Peyer's patch (tissue), 4 donors: ENCODE measurements at regions not wholly inside any gene's neighbourhood (a gene's known extent, or its start where the extent isn't known, plus 50 kb on each side); places are given as distances from the start of the nearest gene placed in this dataset.

ENCODE experiments used
- DNase-seq, 3 donors: peaks; one replicate each; pipeline ENCODE4 v3.0.0-alpha.2; 2017 to 2019
- H3K27ac ChIP-seq, 4 donors: fragments of 200-600 bp; sonication (generic); one replicate each; pipeline ENCODE4 v1.5.1; 2016 to 2019
- H3K27me3 ChIP-seq, 2 donors: fragments of 200-600 bp; sonication (generic); one replicate each; pipeline ENCODE4 v1.5.1; 2019
- H3K36me3 ChIP-seq, 3 donors: fragments of 200-600 bp; sonication (generic); one replicate each; pipeline ENCODE4 v1.5.1; 2016 to 2019
- H3K4me1 ChIP-seq, 4 donors: fragments of 200-600 bp; sonication (generic); one replicate each; pipeline ENCODE4 v1.5.1; 2016 to 2019
- H3K4me3 ChIP-seq, 4 donors: fragments of 200-600 bp; sonication (generic); 1 replicate in 3 of 4; 2 replicates in 1 of 4; pipeline ENCODE4 v1.5.1; 2016 to 2019; ENCODE audit warnings: mild to moderate bottlenecking in 1 of 4
- H3K9me3 ChIP-seq, 4 donors: fragments of 200-600 bp; sonication (generic); one replicate each; pipeline ENCODE4 v1.5.1; 2016 to 2019; ENCODE audit warnings: mild to moderate bottlenecking in 1 of 4
- CTCF ChIP-seq, 6 experiments: fragments of 450-650 bp in 4 of 6; fragments of 200-600 bp in 2 of 6; sonication (generic) in 1 of 6; IDR thresholded peaks; one replicate each; pipeline ENCODE4 v1.5.1; 2017 to 2019; ENCODE audit warnings: antibody characterized with exemption in 6 of 6, mild to moderate bottlenecking in 3 of 6, moderate library complexity in 1 of 6
- POLR2A ChIP-seq, 2 donors: fragments of 450-650 bp; IDR thresholded peaks; one replicate each; pipeline ENCODE4 v1.5.1; 2017; ENCODE audit warnings: antibody characterized with exemption in 2 of 2, mild to moderate bottlenecking in 2 of 2, moderate library complexity in 2 of 2

DNA sequence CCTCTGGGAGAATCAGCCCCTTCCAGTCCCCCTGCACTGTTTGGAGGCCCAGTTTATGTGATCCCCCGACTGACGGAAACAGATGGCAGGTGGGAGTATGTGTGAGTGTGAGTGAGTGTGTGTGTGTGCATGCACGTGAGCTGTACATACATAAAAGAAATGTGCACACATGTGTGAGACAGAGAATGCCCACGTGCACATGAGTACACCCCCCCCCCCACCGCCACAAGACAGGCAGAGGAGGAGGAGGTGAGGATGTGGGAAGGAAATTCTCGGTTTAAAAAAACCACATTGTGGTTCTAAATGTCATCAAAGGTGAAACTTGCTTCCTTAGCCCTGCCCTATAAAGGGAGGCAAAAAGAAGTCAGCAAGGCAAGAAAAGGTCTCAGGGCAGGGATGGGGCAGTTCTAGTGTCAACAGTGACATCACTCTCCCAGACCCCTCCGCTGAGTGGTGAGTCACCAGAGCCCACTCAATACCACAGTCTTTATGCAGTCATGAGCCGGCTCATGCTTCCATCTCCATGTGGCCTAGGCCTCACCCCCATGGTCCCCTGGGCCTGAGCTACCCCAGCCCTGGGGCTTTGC lies 79.2 kb upstream of the HSPA9 start:
- Histone ChIP-seq H3K27me3 (no peaks in the 10 kb centered on the region), H3K36me3 (no peaks in the 10 kb centered on the region), H3K4me3 (no peak overlapping the region), H3K9me3 (no peaks in the 10 kb centered on the region), H3K27ac (no peak overlapping the region), H3K4me1 (peaks cover 0 to 10% (median 6%) of the 10 kb centered on the region in 4 donors)
- DNase-seq = peak in 2 of 3 donors; percentile 65 to 66
- TF ChIP-seq CTCF (IDR thresholded peaks at IDR 0.05) = no peak
- TF ChIP-seq POLR2A (IDR thresholded peaks at IDR 0.05) = no peak

DNA sequence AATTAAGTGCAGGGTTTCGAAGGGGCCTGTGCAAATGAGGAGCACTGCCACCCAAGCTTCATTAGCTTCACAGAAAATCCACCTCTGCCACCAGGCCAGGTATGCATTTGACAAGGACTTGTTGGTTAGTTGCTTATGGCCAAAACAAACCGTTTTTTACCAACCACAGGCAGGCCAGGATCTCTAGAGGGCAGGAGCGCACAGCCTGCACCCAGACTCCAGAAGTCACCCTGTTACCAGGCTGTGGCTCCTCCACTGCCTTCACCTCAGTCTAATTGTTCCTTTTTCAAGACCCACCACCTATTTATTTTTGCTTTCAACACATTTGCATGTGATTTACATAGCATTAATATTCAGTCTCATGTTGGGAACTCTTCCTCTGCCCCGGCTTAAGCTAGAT lies 78.3 kb upstream of the HSPA9 start:
- Histone ChIP-seq H3K36me3 (no peaks in the 10 kb centered on the region), H3K9me3 (no peaks in the 10 kb centered on the region), H3K27me3 (no peaks in the 10 kb centered on the region), H3K27ac (no peak overlapping the region), H3K4me3 (no peak overlapping the region), H3K4me1 (peaks cover 0 to 12% (median 7%) of the 10 kb centered on the region in 4 donors)
- TF ChIP-seq POLR2A (IDR thresholded peaks at IDR 0.05) (no peak), CTCF (IDR thresholded peaks at IDR 0.05) (peak in 1 of 6 experiments; percentile 13)
- no peak for DNase-seq

- Histone ChIP-seq H3K27ac (no peak overlapping the region), H3K4me3 (no peak overlapping the region), H3K27me3 (no peaks in the 10 kb centered on the region), H3K9me3 (no peaks in the 10 kb centered on the region), H3K4me1 (peaks cover 0 to 12% (median 7%) of the 10 kb centered on the region in 4 donors), H3K36me3 (no peaks in the 10 kb centered on the region)
- TF ChIP-seq CTCF (IDR thresholded peaks at IDR 0.05) = no peak
- TF ChIP-seq POLR2A (IDR thresholded peaks at IDR 0.05) = no peak
- DNase-seq = no peak
Observed at GRCh38 chr5:138651767-138652117, 76.5 kb upstream of the HSPA9 start.

DNA sequence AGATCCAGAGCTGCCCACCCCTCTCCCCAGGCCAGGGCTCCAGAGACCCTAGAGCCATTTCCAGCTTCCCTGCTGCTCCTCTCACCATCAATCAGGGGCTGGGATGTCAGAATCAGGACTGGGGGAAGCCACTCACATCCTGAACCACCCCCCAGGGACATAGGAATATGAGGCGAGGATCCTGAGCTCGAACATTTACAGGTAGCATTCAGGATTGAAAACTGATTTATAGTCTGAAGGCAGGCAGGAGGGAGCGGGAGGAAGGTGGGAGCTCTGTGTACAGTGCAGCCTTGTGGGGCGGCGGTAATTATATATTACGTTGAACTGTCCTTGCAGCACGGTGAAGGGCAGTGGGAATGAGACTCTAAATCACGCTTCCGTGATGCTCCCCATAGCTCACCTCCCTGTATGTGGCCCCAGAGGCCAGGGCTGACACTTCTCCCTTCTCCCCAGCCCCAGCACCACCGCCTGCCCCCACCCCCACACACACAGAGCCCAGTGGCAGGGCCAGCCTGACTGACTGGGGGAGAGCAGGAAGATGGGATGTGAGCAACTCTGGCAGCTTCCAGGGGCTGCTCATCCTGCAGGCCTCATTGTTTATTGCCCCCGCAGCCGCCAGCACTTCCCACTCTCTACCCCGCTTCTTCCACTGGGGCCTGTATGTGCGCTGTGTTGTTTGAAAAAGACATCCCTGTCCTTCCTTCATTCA lies 76.0 kb upstream of the HSPA9 start:
- no peaks in the 10 kb centered on the region for H3K9me3 ChIP-seq
- no peak overlapping the region for H3K4me3 ChIP-seq
- H3K27ac ChIP-seq = no peak overlapping the region
- no peak for TF ChIP-seq POLR2A (IDR thresholded peaks at IDR 0.05)
- no peaks in the 10 kb centered on the region for H3K27me3 ChIP-seq
- H3K36me3 ChIP-seq = no peaks in the 10 kb centered on the region
- DNase-seq = peak in 1 of 3 donors; percentile 35
- peaks cover 0 to 12% (median 7%) of the 10 kb centered on the region in 4 donors for H3K4me1 ChIP-seq

GRCh38 chr5:138650196-138650595 lies 75.0 kb upstream of the HSPA9 start:
- no peak for DNase-seq
- Histone ChIP-seq H3K9me3 (no peaks in the 10 kb centered on the region), H3K4me3 (no peak overlapping the region), H3K27me3 (no peaks in the 10 kb centered on the region), H3K27ac (no peak overlapping the region), H3K4me1 (peaks cover 0 to 12% (median 7%) of the 10 kb centered on the region in 4 donors), H3K36me3 (no peaks in the 10 kb centered on the region)
- TF ChIP-seq POLR2A (IDR thresholded peaks at IDR 0.05) (no peak), CTCF (IDR thresholded peaks at IDR 0.05) (no peak)

GRCh38 chr5:138649775-138650174 lies 74.6 kb upstream of the HSPA9 start:
- Histone ChIP-seq H3K27me3 (no peaks in the 10 kb centered on the region), H3K36me3 (no peaks in the 10 kb centered on the region), H3K27ac (no peak overlapping the region), H3K9me3 (no peaks in the 10 kb centered on the region), H3K4me1 (peaks cover 0 to 9% (median 6%) of the 10 kb centered on the region in 4 donors), H3K4me3 (no peak overlapping the region)
- DNase-seq = peak in 1 of 3 donors; percentile 16
- TF ChIP-seq CTCF (IDR thresholded peaks at IDR 0.05) (no peak), POLR2A (IDR thresholded peaks at IDR 0.05) (no peak)
